Activated CD4-positive, alpha-beta T cell treated with anti-CD3 and anti-CD28 coated beads for 48 hours (primary cell): ENCODE measurements at regions not wholly inside any gene's neighbourhood (a gene's known extent, or its start where the extent isn't known, plus 50 kb on each side); places are given as distances from the start of the nearest gene placed in this dataset.
A peak's percentile ranks its signal among the peaks of the same experiment; 100 is the strongest.

Source experiments
- DNase-seq: peaks from one replicate; pipeline ENCODE4 v3.0.0-alpha.2; 2020

DNA sequence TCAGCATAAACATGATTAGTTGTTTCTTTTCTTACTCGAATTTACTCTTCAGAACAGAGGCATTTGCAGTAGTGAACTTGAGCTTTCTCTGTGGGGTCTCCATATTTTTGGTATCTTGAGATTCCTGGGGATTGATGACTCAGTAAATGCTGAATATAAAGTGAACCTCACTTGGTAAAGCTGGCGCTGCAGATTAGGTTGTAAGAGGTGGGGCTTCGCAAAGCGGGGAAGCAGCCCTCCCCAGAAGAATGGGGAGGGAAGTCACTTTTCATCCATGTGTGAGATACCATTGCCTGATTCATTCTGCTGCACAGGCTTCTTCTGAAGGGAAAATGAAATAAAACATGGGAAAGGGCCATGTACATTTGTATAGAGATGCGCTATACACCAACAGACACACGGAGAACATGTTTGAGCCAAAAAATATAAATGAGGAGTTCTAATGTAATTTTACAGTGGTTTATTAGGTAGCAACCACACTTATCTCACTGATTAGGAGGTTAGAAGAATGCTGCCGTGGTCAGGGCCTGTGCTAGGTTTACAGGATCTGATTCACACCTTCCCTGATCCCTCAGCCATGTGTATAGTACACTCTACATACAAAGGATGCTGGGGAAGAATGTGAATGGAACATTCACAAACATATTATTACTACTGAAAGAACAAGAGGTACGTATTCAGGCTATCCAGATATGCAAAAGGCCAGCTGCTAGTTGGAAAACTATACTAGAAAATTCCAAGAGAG, 63.5 kb downstream of the DNTTIP2 start:
- DNase-seq = no peak

DNA sequence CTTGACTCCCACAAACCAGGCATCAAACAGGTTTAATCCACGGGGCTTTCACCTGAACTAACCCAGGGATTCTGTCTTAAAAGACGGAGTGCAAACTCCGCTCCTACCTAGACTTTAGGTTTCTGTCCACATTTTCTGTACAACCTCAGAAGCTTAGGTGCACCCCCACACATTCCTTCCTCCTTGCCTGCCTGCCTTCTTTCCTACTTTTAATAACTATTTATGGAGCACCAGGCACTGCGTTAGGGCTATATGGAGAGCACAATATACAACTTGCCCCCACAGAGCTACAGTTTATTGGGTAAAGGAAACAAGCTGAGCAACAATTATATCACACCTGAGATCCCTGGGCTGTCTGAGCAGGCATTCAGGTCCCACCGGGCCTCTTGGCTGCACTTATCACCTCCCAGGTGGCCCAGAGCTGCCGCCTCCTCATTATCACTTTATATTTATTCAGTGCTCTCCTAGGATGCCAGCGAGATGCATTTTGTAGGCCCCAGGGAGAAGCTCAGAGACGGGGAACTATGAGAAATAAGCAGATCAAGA, 64.1 kb downstream of the DNTTIP2 start:
- no peak for DNase-seq

- DNase-seq = peak; percentile 61
Observed at GRCh38 chr1:93814059-93814794, 64.8 kb downstream of the DNTTIP2 start.

GRCh38 chr1:93813076-93813475, 65.9 kb downstream of the DNTTIP2 start:
- DNase-seq = no peak

GRCh38 chr1:93811326-93812065, 67.5 kb downstream of the DNTTIP2 start:
- no peak for DNase-seq

- no peak for DNase-seq
Observed at GRCh38 chr1:93810316-93810715, 68.7 kb downstream of the DNTTIP2 start.

GRCh38 chr1:93808871-93809270, 70.1 kb downstream of the DNTTIP2 start:
- DNase-seq = no peak

DNA sequence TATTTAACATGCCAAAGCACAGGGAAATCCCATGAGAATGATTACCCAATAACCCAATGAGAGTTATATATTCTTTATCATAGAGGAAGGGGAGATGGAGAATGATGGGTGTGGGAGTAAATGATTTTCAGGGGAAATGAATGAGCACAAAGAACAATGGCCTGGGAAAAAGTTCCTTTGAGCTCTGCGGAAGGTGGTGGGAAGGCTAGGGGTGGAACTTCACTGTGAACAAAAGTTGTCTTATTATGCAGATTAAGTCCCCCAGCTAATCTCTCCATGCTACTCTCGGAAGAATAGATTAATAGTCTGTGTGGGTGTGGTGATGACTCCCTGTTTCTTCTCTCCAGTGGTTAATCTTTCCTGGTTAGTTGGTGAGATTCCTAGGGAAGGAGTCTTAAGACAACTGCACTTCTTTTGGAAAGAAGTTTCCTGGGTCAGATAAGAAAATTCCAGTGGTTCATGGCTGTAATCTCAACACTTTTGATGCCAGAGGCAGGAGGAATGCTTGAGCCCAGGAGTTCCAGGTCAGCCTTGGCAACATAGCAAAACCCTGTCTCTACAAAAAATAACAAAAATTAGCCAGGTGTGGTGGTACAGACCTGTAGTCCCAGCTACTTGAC, 71.6 kb downstream of the DNTTIP2 start:
- no peak for DNase-seq

- no peak for DNase-seq
Observed at GRCh38 chr1:93805027-93805610, 73.9 kb downstream of the DNTTIP2 start.

DNA sequence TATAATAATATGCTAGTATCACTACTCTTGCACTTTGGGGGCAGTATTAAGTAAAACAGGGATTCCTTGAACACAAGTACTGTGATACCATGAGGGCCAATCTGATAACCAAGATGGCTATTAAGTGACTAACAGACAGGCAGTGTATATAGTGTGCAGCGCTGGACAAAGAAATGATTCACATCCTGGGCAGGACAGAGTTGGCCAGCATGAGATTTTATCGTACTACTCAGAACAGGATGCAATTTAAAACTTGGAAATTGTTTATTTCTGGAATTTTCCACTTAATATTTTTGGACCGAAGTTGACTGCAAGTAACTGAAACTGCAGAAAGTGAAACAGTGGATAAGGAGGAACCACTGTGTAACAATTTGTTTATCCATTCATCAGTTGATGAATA, 74.6 kb downstream of the DNTTIP2 start:
- no peak for DNase-seq

DNA sequence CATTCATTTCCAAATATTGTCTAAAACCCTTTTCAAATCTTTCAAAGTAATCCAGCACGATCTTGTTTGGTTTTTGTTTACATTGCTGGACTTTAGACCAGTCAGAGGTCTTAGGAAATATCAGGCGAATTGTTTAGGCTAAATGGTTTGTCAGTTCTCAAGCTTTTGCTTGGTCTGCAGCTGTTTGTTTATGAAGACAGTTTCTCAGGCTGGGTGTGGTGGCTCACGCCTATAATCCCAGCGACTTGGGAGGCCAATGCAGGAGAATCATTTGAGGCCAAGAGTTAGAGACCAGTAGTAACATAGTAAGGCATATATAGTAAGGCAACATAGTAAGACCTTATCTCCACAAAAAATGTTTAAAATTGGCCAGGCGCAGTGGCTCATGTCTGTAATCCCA, 77.5 kb downstream of the DNTTIP2 start:
- no peak for DNase-seq

- DNase-seq = no peak
Observed at GRCh38 chr1:93800856-93801255, 78.2 kb downstream of the DNTTIP2 start.

DNA sequence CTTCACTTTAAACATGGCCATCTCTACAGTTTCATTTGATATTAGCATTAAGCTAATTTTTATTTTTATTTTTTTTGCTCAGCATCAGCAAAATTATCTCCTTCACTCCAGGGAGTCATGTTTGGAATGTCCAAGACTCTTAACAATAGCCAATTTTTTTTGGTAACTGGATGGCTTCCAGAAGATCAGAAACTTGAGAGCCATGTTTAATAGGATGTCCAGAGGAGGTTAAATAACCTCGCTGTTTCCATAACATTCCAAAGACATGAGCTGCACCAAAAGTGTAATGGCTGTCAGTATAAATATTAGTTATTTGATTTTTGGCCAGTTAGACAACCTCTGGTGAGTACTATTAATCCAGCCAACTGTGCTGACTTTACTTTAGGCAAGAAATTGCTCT, 80.7 kb downstream of the DNTTIP2 start:
- DNase-seq = no peak

DNA sequence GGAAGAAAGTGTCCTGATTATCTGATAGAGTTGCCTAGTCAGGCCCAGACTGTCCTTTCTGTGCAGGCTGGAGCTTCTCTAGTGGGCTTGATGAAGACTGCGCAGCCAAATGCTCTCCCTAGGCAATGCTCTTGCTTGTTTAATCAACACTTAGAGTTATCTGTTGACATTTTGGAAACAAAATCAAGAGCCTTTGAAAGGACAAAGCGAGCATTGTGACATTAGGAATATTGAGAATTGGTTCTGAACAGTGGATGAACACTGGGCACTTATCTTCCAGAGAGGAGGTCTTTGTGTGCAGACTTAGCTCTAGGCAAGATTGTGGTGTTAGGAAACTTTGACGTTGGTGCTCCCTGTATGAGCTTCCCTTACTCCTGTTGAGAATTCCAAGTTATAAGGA, 94.5 kb downstream of the DNTTIP2 start:
- DNase-seq = no peak

GRCh38 chr1:93783876-93784275, 95.1 kb downstream of the DNTTIP2 start:
- DNase-seq = no peak

- no peak for DNase-seq
Observed at GRCh38 chr1:93779540-93780165, 98.0 kb upstream of the BCAR3 start.

DNA sequence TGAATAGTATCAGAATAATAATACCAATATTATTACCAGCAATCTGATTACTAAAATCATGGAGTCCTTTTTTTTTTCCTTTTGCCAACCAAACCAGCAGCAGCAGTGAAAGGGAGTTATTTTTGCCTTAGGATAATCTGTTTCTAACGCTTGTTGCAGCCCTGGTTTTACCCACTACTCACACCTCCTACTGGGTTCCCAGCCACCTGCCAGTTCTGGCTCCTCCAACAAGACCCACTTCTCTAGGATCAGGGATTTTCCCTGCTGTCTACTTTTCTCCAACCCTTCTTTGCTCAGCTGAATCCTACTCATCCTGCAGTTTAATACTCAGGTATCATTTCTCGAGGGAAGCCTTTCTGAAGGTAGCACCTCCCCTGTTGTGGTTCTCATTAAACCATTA, 96.8 kb upstream of the BCAR3 start:
- no peak for DNase-seq

DNA sequence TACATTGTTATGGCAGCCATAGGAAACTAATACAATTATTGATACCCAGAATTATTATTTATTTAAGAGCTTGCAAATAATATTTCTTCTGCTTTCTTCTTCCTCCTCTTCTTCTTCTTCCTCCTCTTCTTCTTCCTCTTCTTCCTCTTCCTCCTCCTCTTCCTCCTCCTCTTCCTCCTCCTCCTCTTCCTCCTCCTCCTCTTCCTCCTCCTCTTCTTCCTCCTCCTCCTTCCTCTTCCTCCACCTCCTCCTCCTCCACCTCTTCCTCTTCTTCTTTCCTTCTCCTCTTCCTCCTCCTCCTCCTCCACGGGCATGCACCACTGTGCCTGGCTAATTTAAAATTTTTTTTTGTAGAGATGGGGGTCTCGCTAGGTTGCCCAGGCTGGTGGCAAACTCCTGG, 95.6 kb upstream of the BCAR3 start:
- DNase-seq = no peak

- DNase-seq = no peak
Observed at GRCh38 chr1:93776728-93777127, 95.1 kb upstream of the BCAR3 start.

DNA sequence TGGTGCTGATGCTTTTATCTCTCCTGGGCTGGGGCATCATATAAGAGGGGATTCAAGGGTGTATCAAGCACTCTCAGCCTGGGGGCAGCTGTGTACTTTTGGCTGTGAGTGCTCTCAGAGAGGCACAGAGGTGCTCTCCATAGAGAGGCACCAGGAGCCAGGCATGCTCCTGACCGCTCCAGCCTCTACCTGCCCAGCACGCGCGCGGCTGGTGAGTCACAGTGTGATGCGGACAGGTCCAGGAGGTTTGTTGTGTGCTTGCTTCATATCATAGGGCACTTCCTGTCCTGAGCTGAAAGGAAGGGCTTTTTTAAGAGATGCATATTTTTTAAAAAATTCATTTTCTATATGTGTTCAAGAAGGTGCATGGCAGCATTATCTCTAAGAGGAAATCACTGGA, 93.6 kb upstream of the BCAR3 start:
- DNase-seq = no peak

GRCh38 chr1:93774707-93775106, 93.1 kb upstream of the BCAR3 start:
- DNase-seq = no peak
